WTC11 (cell line): ENCODE measurements at regions not wholly inside any gene's neighbourhood (a gene's known extent, or its start where the extent isn't known, plus 50 kb on each side); places are given as distances from the start of the nearest gene placed in this dataset.

Experiments used
- ATAC-seq: fragments of 200-7000 bp; cut with Tn5 transposase; 2 replicates; pipeline ENCODE4 v1.10.0; 2021; ENCODE audit warnings: mild to moderate bottlenecking, moderate library complexity
- CTCF ChIA-PET: fragments of 300-600 bp; sonication (Branson Sonifier 250); formaldehyde crosslinking; loops from one replicate; lab custom pipeline; 2021; ENCODE audit warnings: antibody characterized with exemption; lab: Charles Lee
- POLR2A ChIA-PET: fragments of 350-600 bp; sonication (Branson Sonifier 250); formaldehyde crosslinking; loops from one replicate; lab custom pipeline; 2021; ENCODE audit warnings: antibody characterized with exemption; lab: Charles Lee
- DNase-seq: peaks from one replicate; pipeline ENCODE4 v3.0.0; 2021; ENCODE audit warnings: low spot score
- H3K27ac Mint-ChIP-seq: 2 replicates; pipeline ENCODE4 v1.8.0; 2021; ENCODE audit warnings: mixed read lengths
- H3K27me3 Mint-ChIP-seq: 2 replicates; pipeline ENCODE4 v1.8.0; 2021; ENCODE audit warnings: low read depth, mild to moderate bottlenecking, moderate library complexity, mixed read lengths
- H3K36me3 Mint-ChIP-seq: 2 replicates; pipeline ENCODE4 v1.8.0; 2021; ENCODE audit warnings: mixed read lengths
- H3K4me1 Mint-ChIP-seq: 2 replicates; pipeline ENCODE4 v1.8.0; 2022; ENCODE audit warnings: mixed read lengths
- H3K4me3 Mint-ChIP-seq: 2 replicates; pipeline ENCODE4 v1.8.0; 2021; ENCODE audit warnings: mild to moderate bottlenecking, moderate library complexity, mixed read lengths
- H3K9me3 Mint-ChIP-seq: 2 replicates; pipeline ENCODE4 v1.8.0; 2021; ENCODE audit warnings: mixed read lengths
- ARID4B ChIP-seq: sonication (generic); formaldehyde crosslinking; IDR thresholded peaks from 2 replicates; pipeline ENCODE4 v1.8.0; 2023; ENCODE audit warnings: missing genetic modification reagents, mild to moderate bottlenecking, borderline replicate concordance
- ATF1 ChIP-seq: sonication (generic); formaldehyde crosslinking; IDR thresholded peaks from 2 replicates; pipeline ENCODE4 v1.8.1; 2023; ENCODE audit warnings: mild to moderate bottlenecking, moderate library complexity, missing genetic modification reagents
- ATF2 ChIP-seq: sonication (generic); formaldehyde crosslinking; IDR thresholded peaks from 2 replicates; pipeline ENCODE4 v1.8.1; 2022; ENCODE audit warnings: low read depth, missing genetic modification reagents, borderline replicate concordance
- CTCF ChIP-seq: fragments of 200-600 bp; IDR thresholded peaks from 2 replicates; pipeline ENCODE4 v1.8.0; 2022; ENCODE audit warnings: antibody characterized with exemption
- ELF4 ChIP-seq: sonication (generic); formaldehyde crosslinking; IDR thresholded peaks from 2 replicates; pipeline ENCODE4 v1.8.1; 2022; ENCODE audit warnings: low read depth, mild to moderate bottlenecking, moderate library complexity, missing genetic modification reagents
- EMX1 ChIP-seq: fragments of 250-450 bp; sonication (Bioruptor Pico); IDR thresholded peaks from 2 replicates; pipeline ENCODE4 v1.8.0; 2021; ENCODE audit warnings: mild to moderate bottlenecking
- NR1H2 ChIP-seq: sonication (generic); formaldehyde crosslinking; IDR thresholded peaks from 2 replicates; pipeline ENCODE4 v1.9.0; 2021; ENCODE audit warnings: mild to moderate bottlenecking, moderate library complexity, missing genetic modification reagents
- PREB ChIP-seq: sonication (generic); formaldehyde crosslinking; IDR thresholded peaks from 2 replicates; pipeline ENCODE4 v1.8.1; 2022; ENCODE audit warnings: mild to moderate bottlenecking, missing genetic modification reagents, moderate library complexity, borderline replicate concordance
- PRRX2 ChIP-seq: fragments of 250-450 bp; sonication (Bioruptor Pico); IDR thresholded peaks from 2 replicates; pipeline ENCODE4 v1.8.0; 2021; ENCODE audit warnings: mild to moderate bottlenecking
- SMAD3 ChIP-seq: sonication (generic); formaldehyde crosslinking; IDR thresholded peaks from 2 replicates; pipeline ENCODE4 v1.8.0; 2022; ENCODE audit warnings: missing genetic modification reagents, mild to moderate bottlenecking, borderline replicate concordance
- SP1 ChIP-seq: sonication (generic); formaldehyde crosslinking; conservative IDR thresholded peaks from 2 replicates; pipeline ENCODE4 v1.8.1; 2022; ENCODE audit warnings: missing genetic modification reagents
- TEAD4 ChIP-seq: sonication (generic); formaldehyde crosslinking; IDR thresholded peaks from 2 replicates; pipeline ENCODE4 v1.8.0; 2022; ENCODE audit warnings: mild to moderate bottlenecking, missing genetic modification reagents
- TP53 ChIP-seq: sonication (generic); formaldehyde crosslinking; IDR thresholded peaks from 2 replicates; pipeline ENCODE4 v1.8.1; 2023; ENCODE audit warnings: mild to moderate bottlenecking, missing genetic modification reagents
- ZMAT4 ChIP-seq: fragments of 250-450 bp; sonication (Bioruptor Pico); IDR thresholded peaks from 2 replicates; pipeline ENCODE4 v1.9.0; 2021; ENCODE audit warnings: mild to moderate bottlenecking
- ZNF232 ChIP-seq: sonication (generic); formaldehyde crosslinking; IDR thresholded peaks from 2 replicates; pipeline ENCODE4 v1.8.0; 2022; ENCODE audit warnings: mild to moderate bottlenecking, missing genetic modification reagents
- ZNF281 ChIP-seq: sonication (generic); formaldehyde crosslinking; IDR thresholded peaks from 2 replicates; pipeline ENCODE4 v1.8.0; 2023; ENCODE audit warnings: mild to moderate bottlenecking, missing genetic modification reagents
- ZNF396 ChIP-seq: fragments of 250-450 bp; sonication (Bioruptor Pico); IDR thresholded peaks from 2 replicates; pipeline ENCODE4 v1.8.0; 2021; ENCODE audit warnings: mild to moderate bottlenecking, moderate library complexity, borderline replicate concordance
- ZNF416 ChIP-seq: fragments of 250-450 bp; sonication (Bioruptor Pico); IDR thresholded peaks from 2 replicates; pipeline ENCODE4 v1.9.0; 2021; ENCODE audit warnings: mild to moderate bottlenecking, inconsistent platforms

DNA sequence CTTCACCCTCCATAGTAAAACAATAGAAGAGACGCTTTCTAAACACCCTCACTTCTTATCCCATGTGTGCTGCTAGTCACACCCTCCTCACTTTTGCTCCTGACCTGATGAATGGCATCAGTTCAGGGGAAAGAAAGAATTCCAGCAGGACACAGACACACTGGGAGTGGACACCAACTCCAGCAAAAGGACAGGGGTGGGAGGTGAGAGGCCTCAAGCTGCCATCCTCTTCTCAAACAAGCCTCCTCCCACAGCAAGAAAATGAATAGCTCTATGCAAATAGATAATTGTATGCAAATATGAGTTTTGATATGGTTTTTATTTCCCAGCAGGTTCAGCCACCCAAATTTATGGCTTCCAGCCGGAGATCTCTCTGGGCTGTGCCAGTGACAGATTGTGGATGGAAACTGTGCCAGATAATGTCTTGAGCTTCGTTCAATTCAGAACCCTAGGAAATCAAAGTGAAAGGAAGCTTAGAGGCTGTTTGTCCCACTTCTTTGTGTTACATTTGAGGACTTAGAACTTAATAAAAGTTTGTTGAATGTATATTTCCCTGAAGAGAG is 209.3 kb upstream of the PPP2R3A start (continued):
- TF ChIP-seq ZNF281 (CRISPR knock-in tag): no peak
- TF ChIP-seq ZNF396 (CRISPR knock-in tag): no peak
- TF ChIP-seq PRRX2: no peak
- TF ChIP-seq ZNF232: no peak
- TF ChIP-seq NR1H2: no peak
- no peak for TF ChIP-seq CTCF

DNA sequence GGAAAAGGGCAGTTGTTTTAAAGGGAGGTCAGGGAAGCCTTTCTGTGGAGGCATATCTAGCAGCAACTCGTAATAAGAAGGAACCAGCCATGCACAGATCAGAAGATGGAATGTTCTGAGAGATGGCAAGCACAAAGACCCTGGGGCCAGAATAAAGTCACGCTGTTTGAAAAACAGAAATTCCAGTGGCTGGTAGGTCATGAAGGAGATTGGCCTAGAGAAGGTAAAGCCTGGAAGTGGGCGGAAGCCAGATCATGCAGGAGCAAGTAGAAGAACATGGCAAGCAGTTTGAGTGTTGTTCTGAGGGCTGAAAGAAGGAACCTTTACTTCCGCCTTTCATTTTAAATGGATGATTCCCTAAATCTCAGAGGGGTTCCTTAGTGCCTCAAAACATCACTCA is 208.1 kb upstream of the PPP2R3A start:
- Mint-ChIP-seq H3K36me3 (no peaks in the 10 kb centered on the region), H3K27ac (no peak overlapping the region), H3K9me3 (no peaks in the 10 kb centered on the region), H3K4me1 (peaks cover 11% of the 10 kb centered on the region), H3K4me3 (no peak overlapping the region), H3K27me3 (no peaks in the 10 kb centered on the region)
- DNase-seq (no peak), ATAC-seq (no peak)
- TF ChIP-seq ZMAT4 (CRISPR knock-in tag) (no peak), SP1 (CRISPR knock-in tag) (no peak), ARID4B (no peak), ZNF281 (CRISPR knock-in tag) (no peak), EMX1 (no peak), PREB (CRISPR knock-in tag) (no peak), ATF2 (CRISPR knock-in tag) (no peak), ELF4 (CRISPR knock-in tag) (no peak), SMAD3 (no peak), TP53 (no peak), TEAD4 (CRISPR knock-in tag) (no peak), ATF1 (CRISPR knock-in tag) (no peak), ZNF416 (CRISPR knock-in tag) (no peak)
- CTCF ChIA-PET: no interaction called here
- POLR2A ChIA-PET: no interaction called here
